ENCODE measurements at regions not wholly inside any gene's neighbourhood (a gene's known extent, or its start where the extent isn't known, plus 50 kb on each side); places are given as distances from the start of the nearest gene placed in this dataset.

DNA sequence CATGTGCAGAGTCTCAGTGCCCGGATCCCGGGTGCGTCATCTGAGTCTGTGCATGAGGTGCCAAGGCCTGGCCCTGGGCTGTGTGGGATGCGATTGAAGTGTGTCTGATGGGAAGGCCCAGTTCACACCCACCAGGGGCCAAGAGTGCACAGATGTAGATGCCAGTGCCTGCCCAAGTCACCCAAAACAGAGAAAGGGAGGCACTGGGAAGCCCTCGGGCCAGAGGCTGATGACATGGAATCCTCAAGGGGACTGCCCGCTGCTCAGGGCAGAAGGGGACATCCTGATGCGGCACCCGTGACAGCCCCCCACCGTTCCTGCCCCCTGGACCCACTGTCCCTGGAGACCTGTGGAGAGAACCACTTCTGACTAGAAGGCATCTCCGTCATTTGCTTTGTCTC lies 72.2 kb upstream of the ZNF479 start:
- in situ Hi-C loops (cut with MboI; ENCODE audit: low pct_unique_long_range_greater_than_20kb, low sequenced_read_pairs, unreplicated experiment), result no loop called here
- no peak for DNase-seq (ENCODE audit: low spot score)
- TF ChIP-seq, protein P1, sequence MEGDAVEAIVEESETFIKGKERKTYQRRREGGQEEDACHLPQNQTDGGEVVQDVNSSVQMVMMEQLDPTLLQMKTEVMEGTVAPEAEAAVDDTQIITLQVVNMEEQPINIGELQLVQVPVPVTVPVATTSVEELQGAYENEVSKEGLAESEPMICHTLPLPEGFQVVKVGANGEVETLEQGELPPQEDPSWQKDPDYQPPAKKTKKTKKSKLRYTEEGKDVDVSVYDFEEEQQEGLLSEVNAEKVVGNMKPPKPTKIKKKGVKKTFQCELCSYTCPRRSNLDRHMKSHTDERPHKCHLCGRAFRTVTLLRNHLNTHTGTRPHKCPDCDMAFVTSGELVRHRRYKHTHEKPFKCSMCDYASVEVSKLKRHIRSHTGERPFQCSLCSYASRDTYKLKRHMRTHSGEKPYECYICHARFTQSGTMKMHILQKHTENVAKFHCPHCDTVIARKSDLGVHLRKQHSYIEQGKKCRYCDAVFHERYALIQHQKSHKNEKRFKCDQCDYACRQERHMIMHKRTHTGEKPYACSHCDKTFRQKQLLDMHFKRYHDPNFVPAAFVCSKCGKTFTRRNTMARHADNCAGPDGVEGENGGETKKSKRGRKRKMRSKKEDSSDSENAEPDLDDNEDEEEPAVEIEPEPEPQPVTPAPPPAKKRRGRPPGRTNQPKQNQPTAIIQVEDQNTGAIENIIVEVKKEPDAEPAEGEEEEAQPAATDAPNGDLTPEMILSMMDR (IDR thresholded peaks at IDR 0.05; ENCODE audit: extremely low read depth, insufficient read depth, missing control alignments), result no peak

DNA sequence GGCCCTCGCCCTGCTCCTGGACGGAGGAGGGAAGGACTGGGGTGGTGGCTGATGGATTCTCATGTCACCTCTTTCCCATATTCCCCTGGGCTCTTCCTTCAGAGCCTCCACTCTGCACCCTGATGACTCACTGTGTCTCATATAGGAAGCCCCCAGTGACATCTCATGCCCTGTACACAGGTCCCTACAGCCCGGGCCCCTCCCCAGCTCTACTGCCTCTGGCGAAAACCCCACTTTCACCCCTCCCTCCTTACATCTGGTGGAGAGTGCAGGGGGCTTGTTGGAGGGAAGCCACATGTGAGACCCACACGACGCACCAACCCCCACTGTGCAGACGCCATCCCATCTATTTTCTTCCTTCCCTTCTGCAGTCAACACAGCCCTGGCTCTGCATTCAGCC lies 72.8 kb upstream of the ZNF479 start:
- TF ChIP-seq, protein P1 (IDR thresholded peaks at IDR 0.05; ENCODE audit: extremely low read depth, insufficient read depth, missing control alignments), result no peak
- DNase-seq (ENCODE audit: low spot score), result no peak
- in situ Hi-C loops (cut with MboI; ENCODE audit: low pct_unique_long_range_greater_than_20kb, low sequenced_read_pairs, unreplicated experiment), result no loop called here

DNA sequence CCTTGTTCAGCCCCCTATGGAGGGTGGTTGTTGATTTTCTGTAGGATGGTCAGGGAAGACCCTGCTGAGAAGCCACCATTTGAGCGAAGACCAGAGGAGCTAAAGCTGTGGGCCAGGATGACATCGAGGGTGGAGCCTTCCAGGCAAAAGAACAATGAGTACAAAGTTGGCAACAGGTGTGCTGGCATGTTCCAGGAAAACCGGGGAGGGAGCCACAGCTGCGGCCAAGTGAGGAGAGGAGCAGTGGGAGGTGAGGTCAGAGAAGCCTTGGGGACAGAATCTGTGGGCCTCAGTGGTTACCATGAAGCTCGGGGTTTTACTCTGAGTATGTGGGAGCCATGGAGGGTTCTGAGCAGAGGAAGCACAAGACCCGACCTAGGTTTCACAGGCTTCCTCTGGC lies 75.6 kb upstream of the ZNF479 start:
- TF ChIP-seq, protein P1 (IDR thresholded peaks at IDR 0.05; ENCODE audit: extremely low read depth, insufficient read depth, missing control alignments), result no peak
- in situ Hi-C loops (cut with MboI; ENCODE audit: low pct_unique_long_range_greater_than_20kb, low sequenced_read_pairs, unreplicated experiment), result no loop called here
- no peak for DNase-seq (ENCODE audit: low spot score)

DNA sequence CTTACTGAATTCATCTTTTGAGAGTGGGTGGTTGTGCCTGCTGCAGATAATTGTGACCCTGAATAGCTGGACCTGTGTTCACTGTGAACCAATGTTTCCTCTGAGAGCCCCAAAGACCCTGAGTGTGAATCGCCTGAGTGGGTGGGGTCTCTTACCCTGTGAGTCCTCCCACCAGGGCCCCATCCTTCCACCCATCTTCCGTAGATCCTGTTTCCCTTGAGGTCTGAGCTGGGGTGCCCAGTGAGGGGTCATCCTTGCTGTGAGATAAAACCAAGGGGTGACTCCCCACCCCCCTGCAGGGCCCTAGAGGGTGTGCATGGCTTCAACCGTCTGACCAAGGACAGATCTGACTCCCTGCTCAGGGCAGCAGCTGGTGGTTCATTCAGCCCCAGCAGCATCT lies 78.0 kb upstream of the ZNF479 start:
- no peak for DNase-seq (ENCODE audit: low spot score)
- in situ Hi-C loops (cut with MboI; ENCODE audit: low pct_unique_long_range_greater_than_20kb, low sequenced_read_pairs, unreplicated experiment), result no loop called here
- TF ChIP-seq, protein P1 (IDR thresholded peaks at IDR 0.05; ENCODE audit: extremely low read depth, insufficient read depth, missing control alignments), result no peak

DNA sequence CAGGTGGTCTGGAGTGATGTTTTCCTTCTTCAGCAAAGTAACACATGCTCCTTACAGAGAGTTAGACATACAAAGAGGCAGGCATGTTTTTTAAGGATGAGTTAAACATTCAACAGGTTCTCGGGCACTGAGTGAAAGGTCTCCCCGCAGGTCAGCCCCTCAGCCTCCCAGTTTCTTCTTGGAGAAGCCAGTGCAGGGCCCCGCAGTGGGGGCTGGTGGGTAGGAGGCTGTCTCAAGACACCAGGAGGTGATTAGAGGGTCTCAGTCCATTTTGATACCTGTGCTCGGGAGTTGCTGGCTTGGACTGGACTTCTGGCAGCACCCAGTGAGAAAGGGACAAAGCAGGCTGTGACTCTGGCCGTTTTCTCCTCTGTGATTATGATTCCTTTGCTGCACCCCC lies 78.6 kb upstream of the ZNF479 start:
- TF ChIP-seq, protein P1 (IDR thresholded peaks at IDR 0.05; ENCODE audit: extremely low read depth, insufficient read depth, missing control alignments), result no peak
- DNase-seq (ENCODE audit: low spot score), result no peak
- in situ Hi-C loops (cut with MboI; ENCODE audit: low pct_unique_long_range_greater_than_20kb, low sequenced_read_pairs, unreplicated experiment), result no loop called here

DNA sequence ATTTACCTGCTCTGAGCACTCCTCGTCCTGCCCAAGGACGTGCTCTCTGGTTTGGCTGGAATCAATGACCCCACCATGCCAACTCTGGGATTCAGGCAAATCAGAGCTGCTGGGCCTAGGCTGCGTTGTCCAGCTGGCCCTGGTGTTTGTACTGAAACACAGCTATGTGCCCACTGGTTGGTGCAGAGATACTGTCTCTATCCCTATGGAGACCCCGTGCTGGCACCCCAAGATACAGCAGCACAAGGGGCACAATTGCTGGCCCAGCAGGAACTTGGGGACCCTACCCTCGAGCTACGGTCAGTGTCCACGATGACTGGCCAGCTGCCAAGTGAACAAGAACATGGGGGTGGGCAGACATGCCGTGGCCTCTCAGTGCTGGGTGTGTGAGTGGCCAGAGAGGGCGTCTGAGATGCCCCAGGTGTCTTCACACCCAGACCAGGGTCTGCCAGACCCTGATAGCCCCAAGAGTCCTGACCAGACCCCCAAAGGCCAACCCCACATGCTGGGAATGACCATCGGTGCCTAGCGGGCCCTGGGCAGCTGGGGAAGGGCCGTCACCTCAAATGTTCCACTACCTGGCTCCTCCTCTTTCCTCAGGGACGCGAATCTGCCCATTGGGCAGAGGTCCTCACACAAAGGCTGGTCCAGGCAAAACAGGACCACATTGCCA lies 79.3 kb upstream of the ZNF479 start:
- no peak for DNase-seq (ENCODE audit: low spot score)
- TF ChIP-seq, protein P1 (IDR thresholded peaks at IDR 0.05; ENCODE audit: extremely low read depth, insufficient read depth, missing control alignments), result no peak
- in situ Hi-C loops (cut with MboI; ENCODE audit: low pct_unique_long_range_greater_than_20kb, low sequenced_read_pairs, unreplicated experiment), result no loop called here
